HG03039 (cell line): ENCODE measurements at regions not wholly inside any gene's neighbourhood (a gene's known extent, or its start where the extent isn't known, plus 50 kb on each side); places are given as distances from the start of the nearest gene placed in this dataset.

ENCODE experiments used
- ATAC-seq: cut with Tn5 transposase; IDR thresholded peaks from one replicate; pipeline ENCODE4 v1.9.1; 2021; ENCODE audit warnings: mild to moderate bottlenecking, moderate library complexity; ENCODE audit not compliant: unreplicated experiment

- no peak for ATAC-seq
Measured at GRCh38 chr3:124467980-124468902, 262.0 kb upstream of the UMPS start.

DNA sequence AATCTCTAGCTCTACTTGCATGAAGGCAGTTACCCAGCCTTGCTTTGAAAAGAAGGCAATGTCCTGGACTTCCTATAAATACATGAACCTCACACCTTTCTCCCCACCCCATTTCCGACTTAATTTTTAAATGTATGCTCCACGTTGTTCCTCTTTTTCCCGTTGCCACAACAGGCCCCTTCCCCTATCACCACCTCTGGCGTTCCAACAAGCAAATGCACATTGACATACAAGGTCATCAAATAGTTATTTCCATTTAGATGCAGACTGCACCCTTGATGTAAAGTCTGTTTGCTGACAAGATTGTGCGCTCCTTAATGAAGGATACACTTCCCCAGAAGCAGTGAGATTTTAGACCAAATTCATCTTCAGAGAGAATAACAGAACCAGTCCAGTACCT, 260.7 kb upstream of the UMPS start:
- ATAC-seq, result no peak

GRCh38 chr3:124478830-124479229, 251.4 kb upstream of the UMPS start:
- ATAC-seq, result no peak

DNA sequence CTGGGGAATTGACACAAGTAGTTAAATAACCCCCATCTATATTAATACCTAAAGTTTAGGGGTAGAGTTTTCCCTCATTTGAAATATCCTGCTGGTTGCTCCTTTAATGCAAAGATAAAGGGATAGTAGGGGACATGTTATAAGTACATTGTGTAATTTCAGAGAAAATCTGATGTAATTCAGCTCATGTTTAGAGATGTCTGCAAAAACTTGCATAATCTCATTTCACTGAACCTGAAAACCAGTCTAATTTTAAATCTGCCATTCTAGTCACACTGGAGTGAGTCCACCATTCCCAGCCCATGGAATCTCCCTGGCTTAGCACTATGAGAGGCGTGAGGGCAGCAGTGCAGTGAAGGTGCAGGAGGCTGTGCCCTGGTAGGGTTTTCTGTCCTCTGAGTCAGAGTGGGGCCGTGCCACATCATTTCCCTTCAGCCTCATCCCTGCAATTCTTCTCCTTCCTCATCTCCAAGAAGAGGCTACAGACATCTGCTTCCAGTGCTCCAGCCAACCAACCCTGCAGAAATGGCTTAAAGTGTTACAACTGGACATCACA, 246.3 kb upstream of the UMPS start:
- ATAC-seq, result no peak

DNA sequence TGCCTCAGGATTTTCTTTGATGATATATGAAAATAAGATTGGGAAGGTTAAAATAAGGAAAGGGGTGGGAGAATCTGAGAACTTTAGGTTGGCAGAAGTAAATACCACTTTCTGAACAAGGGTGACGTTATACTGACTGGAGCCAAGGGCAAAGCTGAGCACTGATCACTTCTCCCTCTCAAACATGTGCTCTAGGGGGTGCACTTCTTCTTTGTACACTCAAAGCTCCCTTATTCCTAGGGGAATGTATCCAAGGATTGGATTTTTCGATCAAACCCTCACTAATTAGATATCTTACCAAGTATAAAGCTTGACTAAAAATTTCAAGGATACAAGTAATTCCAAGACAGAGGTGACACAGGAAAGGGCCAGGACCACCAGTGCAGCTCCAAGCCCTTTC, 243.9 kb upstream of the UMPS start:
- ATAC-seq, result no peak

GRCh38 chr3:124489506-124489905, 240.7 kb upstream of the UMPS start:
- ATAC-seq, result no peak

DNA sequence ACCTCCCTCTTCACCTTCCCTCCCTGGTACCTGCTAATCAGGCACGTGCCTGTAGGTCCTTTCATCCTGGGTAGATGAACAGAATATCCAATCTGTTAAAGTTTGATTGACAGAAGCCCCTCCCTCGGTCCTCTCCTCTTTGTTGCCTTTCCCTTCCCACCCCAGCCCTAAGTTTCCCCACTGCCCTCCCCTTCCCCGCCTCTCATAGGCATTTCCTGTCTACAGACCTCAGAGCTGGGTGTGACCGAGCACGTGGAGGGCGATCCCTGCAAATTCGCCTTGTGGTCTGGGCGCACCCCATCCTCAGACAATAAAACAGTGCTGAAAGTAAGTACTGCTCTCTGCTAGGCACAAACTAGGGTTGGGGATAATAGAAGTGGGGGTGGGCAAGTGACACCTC, 239.2 kb upstream of the UMPS start:
- no peak for ATAC-seq

DNA sequence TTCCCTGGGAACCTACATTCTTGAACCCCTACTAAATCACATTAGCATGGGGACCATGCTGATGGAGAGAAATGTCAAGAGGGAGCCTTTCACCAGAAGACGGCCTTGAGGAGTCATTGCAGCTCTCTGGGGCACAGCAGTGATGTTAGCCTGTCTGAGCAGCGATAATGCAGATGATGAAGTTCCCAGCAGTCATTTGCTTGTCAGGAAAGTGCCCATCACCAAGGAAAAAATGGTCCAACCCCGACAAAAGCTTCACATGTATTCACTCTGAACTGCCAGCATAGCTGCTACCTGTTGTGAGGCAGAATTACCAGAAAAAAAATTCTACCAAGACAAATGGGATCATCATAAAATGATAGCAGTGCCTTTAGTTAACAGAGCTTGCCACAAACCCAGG, 238.4 kb upstream of the UMPS start:
- ATAC-seq, result no peak

GRCh38 chr3:124492824-124493223, 237.4 kb upstream of the UMPS start:
- no peak for ATAC-seq

DNA sequence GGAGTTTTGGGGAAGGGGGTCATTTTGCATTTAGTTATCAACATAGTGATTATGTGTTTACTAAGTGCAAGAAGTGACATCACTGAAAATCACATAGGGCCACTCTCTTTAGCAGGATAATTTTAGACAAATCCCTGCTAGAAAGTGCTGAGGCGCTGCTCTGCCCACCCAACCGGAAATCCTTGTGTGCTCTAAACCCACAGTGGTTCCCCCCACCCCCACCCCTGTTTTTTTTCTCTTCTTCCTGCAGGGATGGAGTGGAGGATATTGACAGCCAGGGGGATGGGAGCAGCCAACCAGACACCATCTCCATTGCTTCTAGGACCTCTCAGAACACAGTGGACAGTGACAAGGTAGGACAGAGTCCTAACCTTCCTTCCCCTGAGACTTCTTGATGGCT, 234.2 kb upstream of the UMPS start:
- ATAC-seq, result no peak

GRCh38 chr3:124497487-124497886, 232.8 kb upstream of the UMPS start:
- no peak for ATAC-seq

- no peak for ATAC-seq
Measured at GRCh38 chr3:124498891-124499290, 231.4 kb upstream of the UMPS start.

DNA sequence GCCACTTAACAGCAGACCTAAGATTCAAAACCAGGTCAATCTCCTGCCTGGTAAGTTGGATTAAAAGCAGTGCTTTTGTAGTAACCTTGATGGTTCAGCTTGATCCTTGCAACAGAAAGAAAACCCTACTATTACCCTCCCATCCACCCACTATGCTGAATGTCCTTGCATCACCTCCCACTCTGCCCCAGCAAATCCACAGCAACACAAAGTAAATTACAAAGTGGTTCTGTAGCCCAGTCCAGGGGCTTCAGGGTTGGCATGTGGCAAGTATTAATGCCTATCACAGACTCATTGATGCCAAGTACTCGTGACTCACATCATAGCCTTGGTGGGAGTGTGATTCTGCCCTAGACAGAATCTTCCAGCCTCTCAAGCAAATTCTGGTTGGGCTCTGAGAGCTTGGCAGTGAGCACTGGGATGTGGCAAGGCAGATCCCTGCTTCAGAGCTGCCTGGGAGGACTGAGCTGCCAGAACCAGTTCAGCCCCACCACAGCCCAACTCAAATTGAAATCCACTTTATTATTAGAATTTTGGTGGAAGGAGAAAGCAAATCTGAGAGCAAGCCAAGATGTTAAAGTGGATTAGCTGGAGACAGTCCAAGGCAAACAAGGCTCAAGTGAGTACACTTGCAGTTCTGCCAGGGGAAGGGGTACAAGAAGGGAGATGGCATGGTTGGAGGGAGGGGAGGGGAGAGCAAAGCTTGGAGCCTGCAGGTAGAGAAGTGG, 225.8 kb upstream of the UMPS start:
- no peak for ATAC-seq

DNA sequence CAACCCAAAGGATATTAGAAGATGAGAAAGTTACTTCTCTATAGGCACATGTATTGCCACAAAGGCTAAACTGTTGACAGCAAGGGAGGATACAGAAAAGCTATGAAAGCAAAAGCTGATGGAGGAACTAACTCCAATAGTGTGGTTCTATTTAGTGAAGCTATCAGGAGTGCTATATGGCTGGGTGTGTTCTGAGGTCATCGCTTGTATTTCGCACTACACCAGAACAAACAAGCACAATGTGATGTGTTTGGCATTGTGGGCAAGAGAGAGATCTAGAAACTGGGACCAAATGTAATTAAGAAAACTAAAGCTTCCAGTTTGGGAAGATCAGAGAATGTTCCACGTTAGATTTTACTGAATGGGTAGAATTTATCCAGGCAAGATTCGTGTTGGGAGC, 220.4 kb upstream of the UMPS start:
- ATAC-seq, result no peak

DNA sequence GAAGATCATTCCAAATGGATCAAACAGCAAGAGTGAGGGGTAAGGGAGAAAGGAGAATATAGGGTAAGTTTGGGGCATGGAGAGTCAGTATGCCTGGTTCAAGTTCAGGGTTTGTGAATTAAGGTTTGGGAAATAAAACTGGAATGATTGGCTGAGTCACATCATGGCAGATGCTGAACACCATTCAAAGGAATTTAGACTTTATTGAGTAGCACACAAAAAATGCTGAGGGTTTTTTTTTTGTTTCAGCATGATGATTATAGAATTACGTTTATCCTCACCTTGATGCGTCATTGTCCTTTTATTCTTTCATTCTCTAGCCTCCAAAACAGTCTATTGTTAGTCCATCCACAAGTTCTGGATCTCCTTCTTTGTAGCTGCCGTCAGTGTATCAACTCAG, 220.0 kb upstream of the UMPS start:
- no peak for ATAC-seq

- no peak for ATAC-seq
Measured at GRCh38 chr3:124512881-124513609, 217.2 kb upstream of the UMPS start.

GRCh38 chr3:124513610-124513997, 216.6 kb upstream of the UMPS start:
- no peak for ATAC-seq

DNA sequence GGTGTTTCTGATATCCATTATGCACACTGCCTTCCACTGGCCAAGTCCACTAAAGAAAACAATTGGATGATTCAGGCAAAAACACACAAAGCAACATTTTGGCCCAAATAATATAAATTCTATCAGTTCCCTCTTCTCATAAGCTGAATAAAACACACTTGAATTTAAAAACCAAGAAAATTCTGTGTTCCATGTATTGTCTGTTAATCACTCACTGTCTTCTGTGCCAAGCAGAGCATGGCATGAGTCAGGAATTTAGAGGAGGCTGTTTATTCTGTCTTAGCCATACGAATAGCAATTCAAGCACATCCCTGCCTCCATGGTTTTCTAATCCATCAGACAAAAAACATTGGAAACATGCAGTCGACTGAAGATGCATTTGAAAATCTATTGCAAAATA, 215.6 kb upstream of the UMPS start:
- ATAC-seq, result no peak

- ATAC-seq, result no peak
Measured at GRCh38 chr3:124516333-124516732, 213.9 kb upstream of the UMPS start.

DNA sequence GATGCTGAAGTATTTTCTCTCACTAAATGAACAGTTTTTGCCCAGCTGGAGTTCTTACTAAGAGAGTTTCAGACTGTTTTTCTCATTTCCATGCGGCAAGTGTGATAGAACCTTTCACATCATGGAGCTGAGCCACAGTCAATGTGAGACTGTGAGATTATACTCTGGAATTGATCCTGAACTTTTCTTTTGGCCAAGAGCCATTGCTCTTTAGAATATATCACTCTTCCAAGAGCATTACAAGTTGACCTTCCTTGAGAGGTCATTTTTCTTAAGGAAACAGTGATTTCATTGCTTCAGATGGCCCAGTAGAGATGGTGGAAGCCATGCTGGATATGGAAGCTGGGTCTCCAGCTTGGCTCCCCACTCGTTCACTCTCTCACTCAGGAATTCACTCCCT, 212.9 kb upstream of the UMPS start:
- no peak for ATAC-seq

DNA sequence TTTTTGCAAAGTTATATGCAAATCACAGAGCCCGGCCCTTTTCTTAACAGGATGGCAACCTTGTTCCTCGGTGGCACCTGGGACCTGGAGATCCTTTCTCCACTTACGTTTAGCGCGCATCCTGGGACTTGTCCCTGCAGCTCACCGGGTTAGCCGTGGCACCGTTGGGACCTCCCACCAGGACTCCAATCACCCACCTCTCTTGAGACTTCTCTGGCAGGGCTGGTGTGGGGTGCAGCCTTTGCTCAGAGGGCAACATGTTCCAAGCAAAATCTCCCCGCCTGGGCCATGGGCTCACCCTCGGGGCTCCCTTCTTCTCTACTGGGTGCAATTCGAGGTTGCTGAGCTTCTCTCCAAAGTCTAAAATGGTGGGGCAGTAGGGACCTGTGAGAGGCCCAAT, 211.9 kb upstream of the UMPS start:
- ATAC-seq, result no peak
